ENCODE measurements at regions not wholly inside any gene's neighbourhood (a gene's known extent, or its start where the extent isn't known, plus 50 kb on each side); places are given as distances from the start of the nearest gene placed in this dataset.
A peak's percentile ranks its signal among the peaks of the same experiment; 100 is the strongest.

DNA sequence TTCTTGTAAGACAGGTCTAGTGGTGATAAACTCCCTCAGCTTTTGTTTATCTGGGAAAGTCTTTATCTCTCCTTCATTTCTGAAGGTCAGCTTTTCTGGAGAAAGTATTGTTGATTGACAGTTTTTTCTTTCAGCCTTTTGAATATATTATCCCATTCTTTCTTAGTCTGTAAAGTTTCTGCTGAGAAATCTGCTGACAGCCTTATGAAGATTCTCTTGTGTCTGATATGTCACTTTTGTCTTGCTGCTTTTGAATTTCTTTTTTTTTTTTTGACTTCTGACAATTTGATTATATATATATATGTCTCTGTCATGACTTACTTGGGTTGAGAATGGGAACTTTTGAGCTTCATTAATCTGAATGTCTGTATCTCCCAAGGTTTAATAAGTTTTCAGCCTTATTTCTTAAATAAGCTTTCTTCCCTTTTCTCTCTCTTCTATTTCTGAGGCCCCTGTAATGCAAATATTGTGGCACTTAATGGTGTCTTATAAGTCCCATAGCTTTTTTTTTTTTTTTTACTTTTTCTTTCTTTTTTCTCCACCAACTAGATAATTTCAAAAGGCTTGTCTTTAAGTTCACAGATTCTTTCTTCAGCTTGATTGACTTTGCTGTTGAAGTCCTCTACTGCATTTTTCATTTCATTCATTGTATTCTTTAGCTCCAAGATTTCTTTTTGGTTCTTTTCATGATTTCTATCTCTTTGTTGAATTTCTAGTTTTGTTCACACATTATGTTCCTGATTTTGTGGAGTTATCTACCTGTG lies 81.4 kb upstream of the IL6 start:
- H3K4me1 Mint-ChIP-seq: peaks cover 9% of the 10 kb centered on the region
- TF ChIP-seq EZH2 (IDR thresholded peaks at IDR 0.05; ENCODE audit: borderline replicate concordance, insufficient read depth, low read depth, low read length, poor library complexity, severe bottlenecking): no peak
- TF ChIP-seq, protein P1, sequence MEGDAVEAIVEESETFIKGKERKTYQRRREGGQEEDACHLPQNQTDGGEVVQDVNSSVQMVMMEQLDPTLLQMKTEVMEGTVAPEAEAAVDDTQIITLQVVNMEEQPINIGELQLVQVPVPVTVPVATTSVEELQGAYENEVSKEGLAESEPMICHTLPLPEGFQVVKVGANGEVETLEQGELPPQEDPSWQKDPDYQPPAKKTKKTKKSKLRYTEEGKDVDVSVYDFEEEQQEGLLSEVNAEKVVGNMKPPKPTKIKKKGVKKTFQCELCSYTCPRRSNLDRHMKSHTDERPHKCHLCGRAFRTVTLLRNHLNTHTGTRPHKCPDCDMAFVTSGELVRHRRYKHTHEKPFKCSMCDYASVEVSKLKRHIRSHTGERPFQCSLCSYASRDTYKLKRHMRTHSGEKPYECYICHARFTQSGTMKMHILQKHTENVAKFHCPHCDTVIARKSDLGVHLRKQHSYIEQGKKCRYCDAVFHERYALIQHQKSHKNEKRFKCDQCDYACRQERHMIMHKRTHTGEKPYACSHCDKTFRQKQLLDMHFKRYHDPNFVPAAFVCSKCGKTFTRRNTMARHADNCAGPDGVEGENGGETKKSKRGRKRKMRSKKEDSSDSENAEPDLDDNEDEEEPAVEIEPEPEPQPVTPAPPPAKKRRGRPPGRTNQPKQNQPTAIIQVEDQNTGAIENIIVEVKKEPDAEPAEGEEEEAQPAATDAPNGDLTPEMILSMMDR (IDR thresholded peaks at IDR 0.05): no peak
- peaks cover 33% of the 10 kb centered on the region for H3K9me3 Mint-ChIP-seq (ENCODE audit: insufficient read depth)
- no peak overlapping the region for H3K27ac ChIP-seq (ENCODE audit: low read length in 2 of 2)
- peak overlapping the region in 1 of 5 experiments; percentile 6 for H3K4me3 ChIP-seq (ENCODE audit: control extremely low read depth in 1 of 5, extremely low read depth in 1 of 5, insufficient read depth in 1 of 5, low read depth in 2 of 5, low read length in 4 of 5)
- peaks cover 0 to 6% of the 10 kb centered on the region in 2 experiments for H3K36me3 ChIP-seq (replicated peaks in 1 of 2; ENCODE audit: control extremely low read depth in 1 of 2, control insufficient read depth in 1 of 2, extremely low read depth in 1 of 2, insufficient read depth in 2 of 2, low read length in 1 of 2)
- H3K27me3 ChIP-seq (replicated peaks in 1 of 4; ENCODE audit: control extremely low read depth in 1 of 4, control insufficient read depth in 3 of 4, insufficient read depth in 4 of 4, low read length in 3 of 4): no peaks in the 10 kb centered on the region
- ChIA-PET CTCF (interaction anchor here (1.1 to 1.4 kb wide), 5 partner anchors 16 to 137 kb away, joined by 3 to 5 read pairs (median 3); no protein-coding TSS in a partner anchor), POLR2A (interaction anchor here (0.7 kb wide), 1 partner anchor 11 kb away, joined by 4 read pairs; no protein-coding TSS in a partner anchor)
- H3K9me3 ChIP-seq (ENCODE audit: control extremely low read depth in 1 of 3, control insufficient read depth in 2 of 3, insufficient read depth in 1 of 3, low read length in 2 of 3): peaks cover 9 to 57% (median 23%) of the 10 kb centered on the region in 3 donors
- no peak overlapping the region for H3K27ac Mint-ChIP-seq
- H3K4me1 ChIP-seq (ENCODE audit: control insufficient read depth in 2 of 2, insufficient read depth in 2 of 2, low read length in 2 of 2): no peaks in the 10 kb centered on the region
- peaks cover 7% of the 10 kb centered on the region for H3K79me2 ChIP-seq (ENCODE audit: control insufficient read depth, insufficient read depth, low read length)
- H3K4me3 Mint-ChIP-seq: no peak overlapping the region
- DNase-seq (no peak), ATAC-seq (ENCODE audit: low read depth) (no peak)
- H3K27me3 Mint-ChIP-seq: no peaks in the 10 kb centered on the region
- no peaks in the 10 kb centered on the region for H4K20me1 ChIP-seq (ENCODE audit: control insufficient read depth, insufficient read depth, low read length, poor library complexity, severe bottlenecking)
- no peak overlapping the region for H2AFZ ChIP-seq (ENCODE audit: insufficient read depth, low read depth, low read length, poor library complexity, severe bottlenecking)
- no peak overlapping the region for H3K9ac ChIP-seq (ENCODE audit: low read length)
- intact Hi-C loops (cut with micrococcal nuclease): no loop called here
- no peak overlapping the region for H3K4me2 ChIP-seq (replicated peaks; ENCODE audit: low read depth, low read length, poor library complexity, severe bottlenecking)

DNA sequence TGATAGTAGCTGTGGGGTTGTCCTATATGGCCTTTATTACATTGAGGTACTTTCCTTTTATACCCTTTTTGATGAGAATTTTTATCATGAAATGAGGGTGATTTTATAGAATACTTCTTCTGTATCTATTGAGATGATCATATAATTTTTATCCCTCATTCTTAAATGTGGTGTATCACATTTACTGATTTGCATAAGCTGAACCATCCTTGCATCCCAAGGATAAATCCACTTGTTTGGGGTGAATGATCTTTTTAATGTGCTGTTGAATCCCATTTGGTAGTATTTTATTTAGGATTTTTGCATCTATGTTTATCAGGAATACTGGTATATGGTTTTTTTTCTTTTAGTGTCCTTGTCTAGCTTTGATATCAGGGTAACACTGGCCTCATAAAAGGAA lies 84.5 kb upstream of the IL6 start:
- H3K4me1 Mint-ChIP-seq: peaks cover 14% of the 10 kb centered on the region

More for the DNA sequence above, 84.5 kb upstream of the IL6 start:
- Histone ChIP-seq H2AFZ (ENCODE audit: insufficient read depth, low read depth, low read length, poor library complexity, severe bottlenecking) (no peak overlapping the region), H3K79me2 (ENCODE audit: control insufficient read depth, insufficient read depth, low read length) (no peaks in the 10 kb centered on the region), H3K9ac (ENCODE audit: low read length) (no peak overlapping the region), H3K4me3 (ENCODE audit: control extremely low read depth in 1 of 5, extremely low read depth in 1 of 5, insufficient read depth in 1 of 5, low read depth in 2 of 5, low read length in 4 of 5) (no peak overlapping the region), H3K4me1 (ENCODE audit: control insufficient read depth in 2 of 2, insufficient read depth in 2 of 2, low read length in 2 of 2) (no peaks in the 10 kb centered on the region), H3K9me3 (ENCODE audit: control extremely low read depth in 1 of 3, control insufficient read depth in 2 of 3, insufficient read depth in 1 of 3, low read length in 2 of 3) (peaks cover 8 to 53% (median 22%) of the 10 kb centered on the region in 3 donors), H3K27me3 (replicated peaks in 1 of 4; ENCODE audit: control extremely low read depth in 1 of 4, control insufficient read depth in 3 of 4, insufficient read depth in 4 of 4, low read length in 3 of 4) (no peaks in the 10 kb centered on the region), H3K36me3 (replicated peaks in 1 of 2; ENCODE audit: control extremely low read depth in 1 of 2, control insufficient read depth in 1 of 2, extremely low read depth in 1 of 2, insufficient read depth in 2 of 2, low read length in 1 of 2) (no peaks in the 10 kb centered on the region), H3K27ac (ENCODE audit: low read length in 2 of 2) (no peak overlapping the region), H3K4me2 (replicated peaks; ENCODE audit: low read depth, low read length, poor library complexity, severe bottlenecking) (no peak overlapping the region), H4K20me1 (ENCODE audit: control insufficient read depth, insufficient read depth, low read length, poor library complexity, severe bottlenecking) (no peaks in the 10 kb centered on the region)
- Mint-ChIP-seq H3K9me3 (ENCODE audit: insufficient read depth) (peaks cover 22% of the 10 kb centered on the region), H3K4me3 (no peak overlapping the region), H3K27me3 (no peaks in the 10 kb centered on the region), H3K27ac (no peak overlapping the region)
- POLR2A ChIA-PET: no interaction called here
- ATAC-seq (ENCODE audit: low read depth) (no peak), DNase-seq (no peak)
- TF ChIP-seq, protein P1 (IDR thresholded peaks at IDR 0.05): no peak
- TF ChIP-seq EZH2 (IDR thresholded peaks at IDR 0.05; ENCODE audit: borderline replicate concordance, insufficient read depth, low read depth, low read length, poor library complexity, severe bottlenecking): no peak
- CTCF ChIA-PET: interaction anchor here (1.2 kb wide), 1 partner anchor 82 kb away, joined by 4 read pairs; no protein-coding TSS in a partner anchor
- intact Hi-C loops (cut with micrococcal nuclease): no loop called here

Measured in B cell (primary cell).